Activated CD8-positive, alpha-beta memory T cell treated with anti-CD3 and anti-CD28 coated beads, Interleukin-2, amount 10 ng/mL, durations not matched to agents 7 days and 5 days (primary cell): ENCODE measurements at regions not wholly inside any gene's neighbourhood (a gene's known extent, or its start where the extent isn't known, plus 50 kb on each side); places are given as distances from the start of the nearest gene placed in this dataset.
"Not testable (repeated sequence)": the region's sequence is repeated elsewhere in the genome, so short reads cannot be mapped to it uniquely, and the experiment has no call there.

Source experiments
- ATAC-seq: fragments of 150-1000 bp; cut with Tn5 transposase; one replicate; pipeline ENCODE4 v1.10.0; 2021; ENCODE audit warnings: moderate library complexity
- CTCF ChIA-PET: fragments of 350-600 bp; sonication (Branson Sonifier 250); formaldehyde crosslinking; loops from one replicate; lab custom pipeline; 2021; ENCODE audit warnings: antibody characterized with exemption; lab: Charles Lee
- DNase-seq: peaks from one replicate; pipeline ENCODE4 v3.0.0-alpha.2; 2020
- H3K27ac Mint-ChIP-seq: one replicate; pipeline ENCODE4 v1.8.0; 2021; ENCODE audit warnings: mild to moderate bottlenecking, mixed read lengths
- H3K27me3 Mint-ChIP-seq: one replicate; pipeline ENCODE4 v1.8.0; 2021; ENCODE audit warnings: mixed read lengths
- H3K36me3 Mint-ChIP-seq: one replicate; pipeline ENCODE4 v1.8.0; 2021; ENCODE audit warnings: mild to moderate bottlenecking, mixed read lengths
- H3K4me1 Mint-ChIP-seq: one replicate; pipeline ENCODE4 v1.8.0; 2021; ENCODE audit warnings: mixed read lengths
- H3K4me3 Mint-ChIP-seq: one replicate; pipeline ENCODE4 v1.8.0; 2021; ENCODE audit warnings: mild to moderate bottlenecking, moderate library complexity, mixed read lengths
- H3K9me3 Mint-ChIP-seq: one replicate; pipeline ENCODE4 v1.8.0; 2022; ENCODE audit warnings: low read depth, mixed read lengths

DNA sequence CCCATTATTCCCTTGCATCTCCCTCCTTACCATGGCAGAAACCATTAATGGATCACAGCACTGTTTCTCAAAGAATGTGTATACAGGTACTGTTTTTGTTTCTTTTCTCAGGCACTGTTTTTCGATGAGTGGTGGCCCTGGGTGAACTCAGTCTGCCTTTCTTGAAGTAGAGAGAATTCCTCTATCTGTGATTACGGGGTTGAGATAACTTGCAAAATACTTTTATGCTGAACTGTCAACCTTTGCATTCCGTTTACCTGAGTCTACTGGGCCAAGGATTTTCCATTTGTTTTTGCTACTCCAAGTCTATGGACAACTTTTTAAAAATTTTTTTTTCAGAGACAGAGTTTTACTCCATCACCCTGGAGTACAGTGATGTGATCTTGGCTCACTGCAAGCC is 82.7 kb upstream of the CLINT1 start:
- Mint-ChIP-seq H3K4me1 (no peaks in the 10 kb centered on the region), H3K9me3 (no peaks in the 10 kb centered on the region), H3K27ac (no peak overlapping the region), H3K36me3 (no peaks in the 10 kb centered on the region), H3K27me3 (no peaks in the 10 kb centered on the region), H3K4me3 (no peak overlapping the region)
- no peak for DNase-seq
- ATAC-seq = no peak
- CTCF ChIA-PET = no interaction called here

DNA sequence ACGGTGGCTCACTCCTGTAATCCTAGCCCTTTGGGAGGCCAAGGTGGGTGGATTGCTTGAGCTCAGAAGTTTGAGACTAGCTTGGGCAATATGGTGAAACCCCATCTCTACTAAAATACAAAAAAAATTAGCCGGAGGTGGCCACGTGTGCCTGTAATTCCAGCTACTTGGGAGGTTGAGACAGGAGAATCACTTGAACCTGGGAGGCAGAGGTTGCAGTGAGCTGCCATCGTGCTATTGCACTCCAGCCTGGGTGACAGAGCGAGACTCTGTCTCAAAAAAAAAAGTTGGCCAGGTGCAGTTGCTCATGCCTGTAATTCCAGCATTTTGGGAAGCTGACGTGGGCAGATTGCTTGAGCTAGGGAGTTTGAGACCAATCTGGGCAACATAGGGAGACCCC is 79.2 kb upstream of the CLINT1 start:
- H3K36me3 Mint-ChIP-seq, H3K27me3 Mint-ChIP-seq, ATAC-seq, DNase-seq, H3K4me3 Mint-ChIP-seq, H3K27ac Mint-ChIP-seq, H3K4me1 Mint-ChIP-seq, H3K9me3 Mint-ChIP-seq: not testable (repeated sequence)
- CTCF ChIA-PET = interaction anchor here (1.0 kb wide), 1 partner anchor 10 kb away, joined by 4 read pairs; no protein-coding TSS in a partner anchor

DNA sequence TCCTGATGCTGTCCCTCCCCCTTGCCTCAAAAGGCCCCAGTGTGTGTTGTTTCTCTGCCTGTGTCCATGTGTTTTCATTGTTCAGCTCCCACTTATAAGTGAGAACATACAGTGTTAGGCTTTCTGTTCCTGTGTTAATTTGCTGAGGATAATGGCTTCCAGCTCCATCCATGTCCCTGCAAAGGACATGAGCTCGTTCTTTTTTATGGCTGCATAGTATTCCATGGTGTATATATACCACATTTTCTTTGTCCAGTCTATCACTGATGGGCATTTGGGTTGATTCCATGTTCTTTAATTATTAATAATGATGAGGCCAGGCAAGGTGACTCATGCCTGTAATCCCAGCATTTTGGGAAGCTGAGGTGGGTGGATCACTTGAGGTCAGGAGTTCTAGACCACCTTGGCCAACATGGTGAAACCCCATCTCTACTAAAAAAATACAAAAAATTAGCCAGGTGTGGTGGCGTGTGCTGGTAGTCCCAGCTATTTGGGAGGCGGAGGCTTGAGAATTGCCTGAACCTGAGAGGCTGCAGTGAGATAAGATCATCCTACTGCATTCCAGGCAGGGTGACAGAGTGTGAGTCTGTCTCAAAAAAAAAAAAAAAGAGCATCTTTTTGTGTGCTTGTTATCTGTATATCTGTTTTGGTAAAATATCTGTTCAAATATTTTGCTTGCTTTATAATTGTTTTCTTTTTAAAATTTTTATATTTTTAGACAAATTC is 78.0 kb upstream of the CLINT1 start:
- H3K36me3 Mint-ChIP-seq, H3K9me3 Mint-ChIP-seq, H3K27ac Mint-ChIP-seq, ATAC-seq, CTCF ChIA-PET, H3K27me3 Mint-ChIP-seq, H3K4me1 Mint-ChIP-seq, H3K4me3 Mint-ChIP-seq, DNase-seq: not testable (repeated sequence)

DNA sequence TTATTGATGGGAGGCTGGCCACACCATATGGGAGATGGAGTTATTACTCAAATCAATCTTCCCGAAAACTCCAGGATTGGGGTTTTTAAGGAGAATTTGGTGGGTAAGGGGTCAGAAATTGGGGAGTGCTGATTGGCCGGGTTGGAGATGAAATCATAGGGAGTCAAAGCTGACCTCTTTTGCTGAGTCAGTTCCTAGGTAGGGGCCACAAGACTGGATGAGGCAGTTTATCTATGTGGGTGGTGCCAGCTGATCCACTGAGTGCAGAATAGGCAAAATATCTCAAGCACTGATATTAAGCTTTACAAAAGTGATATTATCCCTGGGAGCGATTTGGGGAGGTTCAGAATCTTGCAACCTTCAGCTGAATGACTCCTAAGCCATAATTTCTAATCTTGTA is 75.7 kb upstream of the CLINT1 start:
- Mint-ChIP-seq H3K9me3 (peaks cover 3% of the 10 kb centered on the region), H3K27me3 (no peaks in the 10 kb centered on the region), H3K4me3 (no peak overlapping the region), H3K4me1 (no peaks in the 10 kb centered on the region), H3K27ac (no peak overlapping the region), H3K36me3 (no peaks in the 10 kb centered on the region)
- ATAC-seq (no peak), DNase-seq (no peak)
- CTCF ChIA-PET = no interaction called here

DNA sequence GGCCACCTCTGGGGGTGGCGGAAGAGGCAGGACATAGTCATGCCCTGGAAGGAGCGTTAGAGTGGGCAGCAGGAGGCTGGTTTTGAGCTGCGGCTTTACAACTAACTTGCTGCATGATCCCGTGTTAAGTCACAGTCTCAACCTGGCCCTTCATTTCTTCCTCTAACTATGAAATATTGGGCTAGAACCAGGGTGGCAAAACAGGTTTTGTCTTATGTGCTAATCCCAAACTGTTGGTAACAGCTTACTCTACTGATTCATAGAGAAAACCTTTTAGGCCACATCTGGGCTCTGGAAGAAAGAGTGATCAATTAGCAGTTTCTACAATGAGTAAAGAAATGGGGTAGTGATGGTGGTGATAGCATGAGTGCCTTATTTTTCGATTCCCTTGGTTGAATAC is 74.1 kb upstream of the CLINT1 start:
- H3K27me3 Mint-ChIP-seq = no peaks in the 10 kb centered on the region
- DNase-seq = no peak
- CTCF ChIA-PET = no interaction called here
- H3K36me3 Mint-ChIP-seq = no peaks in the 10 kb centered on the region
- peaks cover 3% of the 10 kb centered on the region for H3K9me3 Mint-ChIP-seq
- H3K4me1 Mint-ChIP-seq = no peaks in the 10 kb centered on the region
- no peak overlapping the region for H3K27ac Mint-ChIP-seq
- no peak for ATAC-seq
- H3K4me3 Mint-ChIP-seq = no peak overlapping the region

DNA sequence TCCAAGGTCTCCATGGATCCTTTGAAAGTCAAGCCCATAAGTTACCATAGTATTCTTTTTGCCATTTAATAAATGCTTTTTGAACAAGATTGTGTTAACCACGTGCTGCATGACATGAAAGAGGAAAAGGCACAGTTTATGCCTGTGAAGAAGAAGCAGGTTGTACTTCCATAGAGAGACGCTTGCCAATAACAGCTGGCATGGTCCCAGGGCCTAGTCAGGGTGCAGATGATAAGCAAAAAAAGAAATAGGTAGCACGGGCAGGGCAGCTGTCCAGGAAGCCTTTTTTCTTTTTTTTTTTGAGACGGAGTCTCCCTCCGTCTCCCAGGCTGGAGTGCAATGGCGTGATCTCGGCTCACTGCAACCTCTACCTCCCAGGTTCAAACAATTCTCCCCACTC is 71.8 kb upstream of the CLINT1 start:
- H3K27me3 Mint-ChIP-seq = no peaks in the 10 kb centered on the region
- CTCF ChIA-PET = interaction anchor here (1.0 to 2.1 kb wide), 2 partner anchors 11 to 18 kb away, joined by 5 to 9 read pairs; no protein-coding TSS in a partner anchor
- H3K36me3 Mint-ChIP-seq = no peaks in the 10 kb centered on the region
- H3K27ac Mint-ChIP-seq = no peak overlapping the region
- H3K4me3 Mint-ChIP-seq = no peak overlapping the region
- H3K4me1 Mint-ChIP-seq = no peaks in the 10 kb centered on the region
- no peak for ATAC-seq
- H3K9me3 Mint-ChIP-seq = peaks cover 3% of the 10 kb centered on the region
- no peak for DNase-seq

DNA sequence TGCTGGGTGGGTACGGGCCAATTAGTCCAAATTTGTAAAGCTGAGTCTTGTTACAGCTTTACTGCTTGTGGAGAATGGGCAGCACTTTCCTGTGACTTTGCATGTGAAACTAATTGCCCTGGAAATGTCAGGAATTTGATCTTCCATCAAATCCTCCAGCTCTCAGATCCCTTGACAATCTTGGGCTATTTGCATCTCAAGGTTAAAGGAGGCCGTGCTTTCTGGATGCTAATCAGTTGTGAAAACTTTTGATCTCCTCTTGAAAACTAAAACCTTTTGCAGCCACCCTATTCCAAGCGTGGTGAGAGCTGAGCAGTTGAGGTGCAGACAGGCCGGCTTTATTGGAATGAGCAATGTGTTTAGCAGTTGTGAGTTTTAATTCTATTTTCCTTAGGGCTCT is 68.0 kb upstream of the CLINT1 start:
- Mint-ChIP-seq H3K4me1 (peaks cover 5% of the 10 kb centered on the region), H3K27me3 (no peaks in the 10 kb centered on the region), H3K4me3 (no peak overlapping the region), H3K36me3 (no peaks in the 10 kb centered on the region), H3K9me3 (no peaks in the 10 kb centered on the region), H3K27ac (no peak overlapping the region)
- no peak for ATAC-seq
- DNase-seq = no peak
- CTCF ChIA-PET = interaction anchor here (0.8 to 1.1 kb wide), 2 partner anchors 11 to 22 kb away, joined by 3 read pairs; no protein-coding TSS in a partner anchor

DNA sequence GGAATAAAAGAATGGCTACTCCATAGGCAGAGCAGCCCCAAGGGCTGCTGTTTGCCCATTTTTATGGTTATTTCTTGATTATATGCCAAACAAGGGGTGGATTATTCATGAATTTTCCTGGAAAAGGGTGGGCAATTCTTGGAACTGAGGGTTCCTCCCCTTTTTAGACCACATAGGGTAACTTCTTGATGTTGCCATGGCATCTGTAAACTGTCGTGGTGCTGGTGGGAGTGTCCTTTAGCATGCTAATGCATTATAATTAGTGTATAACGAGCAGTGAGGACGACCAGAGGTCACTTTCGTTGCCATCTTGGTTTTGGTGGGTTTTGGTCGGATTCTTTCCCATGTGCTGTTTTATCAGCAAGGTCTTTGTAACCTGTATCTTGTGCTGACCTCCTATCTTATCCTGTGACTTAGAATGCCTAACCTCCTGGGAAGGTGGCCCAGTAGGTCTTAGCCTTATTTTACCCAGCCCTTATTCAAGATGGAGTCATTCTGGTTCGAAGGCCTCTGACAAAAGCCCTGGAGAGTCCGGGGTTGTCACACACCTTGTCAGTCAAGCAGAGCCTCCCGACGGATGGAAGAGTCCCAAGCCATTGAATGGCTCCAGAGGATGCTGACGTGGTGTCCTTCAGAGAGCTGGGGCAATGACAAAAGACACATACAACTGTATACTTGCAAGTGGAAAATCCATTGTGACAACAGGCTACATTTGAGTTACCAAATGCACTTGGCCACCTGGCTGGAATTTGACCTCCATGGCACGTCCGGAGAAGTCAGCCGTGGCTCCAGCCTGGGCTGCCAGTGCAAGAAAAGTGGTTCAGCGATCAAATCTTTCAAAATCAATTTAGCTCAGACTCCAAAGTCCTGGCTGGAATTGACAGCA is 67.1 kb upstream of the CLINT1 start:
- DNase-seq = no peak
- no peak for ATAC-seq
- no peaks in the 10 kb centered on the region for H3K27me3 Mint-ChIP-seq
- H3K27ac Mint-ChIP-seq = no peak overlapping the region
- H3K4me1 Mint-ChIP-seq = peaks cover 5% of the 10 kb centered on the region
- CTCF ChIA-PET = no interaction called here
- no peaks in the 10 kb centered on the region for H3K36me3 Mint-ChIP-seq
- H3K9me3 Mint-ChIP-seq = no peaks in the 10 kb centered on the region
- no peak overlapping the region for H3K4me3 Mint-ChIP-seq

DNA sequence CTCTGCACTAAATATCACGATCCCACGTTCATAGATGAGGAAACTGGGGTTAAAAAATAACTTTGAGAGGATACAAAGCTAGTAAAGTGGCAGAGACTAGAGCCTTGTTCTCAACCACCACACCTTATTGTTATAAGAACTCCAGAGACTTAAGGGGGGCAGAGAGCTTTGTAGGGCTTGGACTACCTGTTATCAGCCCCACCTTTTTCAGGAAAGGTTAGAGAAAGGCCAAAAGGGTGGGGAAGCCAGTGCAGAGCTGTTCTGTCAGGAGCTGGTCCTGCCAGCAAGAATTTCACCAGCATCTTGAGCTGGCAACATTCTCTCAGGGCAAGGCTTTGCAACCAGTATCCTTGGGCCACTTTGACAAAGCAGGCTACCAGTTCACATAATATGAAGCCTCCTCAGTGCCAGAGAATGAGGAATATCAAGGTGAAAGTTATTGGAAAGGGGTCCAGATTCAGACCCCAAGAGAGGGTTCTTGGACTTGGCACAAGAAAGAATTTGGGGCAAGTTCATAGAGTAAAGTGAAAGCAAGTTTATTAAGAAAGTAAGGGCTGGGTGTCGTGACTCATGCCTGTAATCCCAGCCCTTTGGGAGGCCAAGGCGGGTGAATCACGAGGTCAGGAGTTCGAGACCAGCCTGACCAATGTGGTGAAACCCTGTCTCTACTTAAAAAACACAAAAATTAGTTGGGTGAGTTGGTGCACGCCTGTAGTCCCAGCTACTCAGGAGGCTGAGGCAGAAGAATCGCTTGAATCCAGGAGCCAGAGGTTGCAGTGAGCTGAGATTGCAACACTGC is 66.2 kb upstream of the CLINT1 start:
- no peak overlapping the region for H3K4me3 Mint-ChIP-seq
- H3K4me1 Mint-ChIP-seq = peaks cover 5% of the 10 kb centered on the region
- no peak for DNase-seq
- no peak for ATAC-seq
- H3K9me3 Mint-ChIP-seq = no peaks in the 10 kb centered on the region
- no peak overlapping the region for H3K27ac Mint-ChIP-seq
- no peaks in the 10 kb centered on the region for H3K27me3 Mint-ChIP-seq
- CTCF ChIA-PET = no interaction called here
- no peaks in the 10 kb centered on the region for H3K36me3 Mint-ChIP-seq

DNA sequence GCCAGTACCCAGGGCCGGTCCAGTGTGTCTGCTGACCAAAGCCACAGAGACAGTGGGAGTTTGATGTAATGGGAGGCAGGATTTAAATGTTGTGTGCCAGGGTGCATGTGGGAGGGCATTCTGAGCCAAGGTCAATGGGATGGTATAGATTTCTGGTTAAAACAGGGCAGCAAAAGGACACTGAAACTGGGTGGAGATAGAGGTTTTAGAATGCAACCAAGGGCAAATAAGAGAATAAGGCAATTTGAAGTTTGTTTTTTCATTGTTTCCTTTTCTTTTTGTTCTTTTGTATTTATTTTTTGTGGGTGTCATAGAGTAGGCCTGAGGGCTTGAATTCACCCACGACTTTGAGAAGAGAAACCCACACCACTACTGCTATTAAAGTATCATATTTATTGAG is 65.5 kb upstream of the CLINT1 start:
- no peaks in the 10 kb centered on the region for H3K36me3 Mint-ChIP-seq
- no peak overlapping the region for H3K27ac Mint-ChIP-seq
- DNase-seq (no peak), ATAC-seq (no peak)
- no peaks in the 10 kb centered on the region for H3K9me3 Mint-ChIP-seq
- H3K4me3 Mint-ChIP-seq = no peak overlapping the region
- peaks cover 9% of the 10 kb centered on the region for H3K4me1 Mint-ChIP-seq
- no peaks in the 10 kb centered on the region for H3K27me3 Mint-ChIP-seq
- CTCF ChIA-PET = no interaction called here

DNA sequence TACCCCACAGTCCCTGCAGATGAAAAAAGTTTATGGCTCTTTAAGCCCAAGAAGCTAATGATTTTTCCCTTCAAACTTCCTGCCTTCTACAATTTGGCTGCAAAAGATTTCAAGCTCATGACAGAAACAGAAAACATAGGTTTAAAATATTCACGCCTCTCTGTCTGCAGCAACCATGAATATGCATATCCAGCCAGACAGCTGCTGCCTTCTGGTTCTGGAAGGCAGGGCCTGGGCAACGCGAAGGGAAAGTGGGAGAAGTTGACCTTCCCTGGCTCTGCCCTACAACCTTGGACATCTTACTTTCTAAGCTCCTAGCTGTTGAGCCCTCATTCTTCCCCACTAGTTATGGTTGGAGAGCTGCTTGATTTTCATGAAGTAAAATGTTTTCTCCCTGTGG is 64.8 kb upstream of the CLINT1 start:
- Mint-ChIP-seq H3K36me3 (no peaks in the 10 kb centered on the region), H3K27ac (no peak overlapping the region), H3K4me1 (peaks cover 17% of the 10 kb centered on the region), H3K4me3 (no peak overlapping the region), H3K9me3 (no peaks in the 10 kb centered on the region), H3K27me3 (no peaks in the 10 kb centered on the region)
- no peak for ATAC-seq
- DNase-seq = no peak
- CTCF ChIA-PET = interaction anchor here (1.0 to 1.1 kb wide), 2 partner anchors 25 to 27 kb away, joined by 3 to 8 read pairs; no protein-coding TSS in a partner anchor

DNA sequence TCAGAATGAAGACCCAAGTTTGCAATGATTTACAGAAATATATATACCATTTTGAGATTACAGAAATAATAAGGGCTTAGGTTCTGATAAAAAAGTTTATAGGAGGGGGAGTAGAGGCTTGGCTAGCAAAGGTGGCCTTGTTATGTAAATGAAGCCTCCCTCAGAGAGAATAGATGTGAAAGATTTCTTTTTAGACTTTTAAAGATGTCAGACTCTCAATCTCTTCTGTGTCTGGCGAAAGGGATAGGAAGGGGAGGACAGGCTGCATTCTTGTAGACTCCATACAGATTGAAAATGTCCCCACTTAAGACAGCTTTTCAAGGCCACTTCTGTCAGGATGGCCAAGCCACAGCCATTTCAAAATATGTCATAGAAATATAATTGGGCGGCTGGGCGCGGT is 63.1 kb upstream of the CLINT1 start:
- no peak for DNase-seq
- Mint-ChIP-seq H3K4me3 (no peak overlapping the region), H3K9me3 (no peaks in the 10 kb centered on the region), H3K4me1 (peaks cover 31% of the 10 kb centered on the region), H3K27me3 (no peaks in the 10 kb centered on the region), H3K36me3 (no peaks in the 10 kb centered on the region), H3K27ac (no peak overlapping the region)
- ATAC-seq = no peak
- CTCF ChIA-PET = no interaction called here

DNA sequence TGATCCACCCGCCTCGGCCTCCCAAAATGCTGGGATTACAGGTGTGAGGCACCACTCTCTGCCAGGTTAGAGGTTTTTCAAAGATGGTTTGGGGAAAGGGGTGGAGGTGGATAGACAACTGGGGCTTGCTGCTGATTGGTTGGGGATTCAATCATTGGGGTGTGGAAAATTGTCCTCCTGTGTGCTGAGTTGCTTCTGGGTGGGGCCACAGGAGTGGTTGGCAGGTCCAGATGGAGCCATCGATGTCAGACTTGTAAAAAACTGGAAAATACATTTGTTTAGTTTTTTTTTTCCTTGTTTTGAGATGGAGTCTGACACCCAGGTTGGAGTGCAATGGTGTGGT is 61.9 kb upstream of the CLINT1 start:
- CTCF ChIA-PET = interaction anchor here (0.9 to 1.3 kb wide), 2 partner anchors 101 to 103 kb away, joined by 3 read pairs; no protein-coding TSS in a partner anchor
- Mint-ChIP-seq H3K9me3 (no peaks in the 10 kb centered on the region), H3K27me3 (no peaks in the 10 kb centered on the region), H3K4me3 (no peak overlapping the region), H3K4me1 (peaks cover 31% of the 10 kb centered on the region), H3K27ac (no peak overlapping the region), H3K36me3 (no peaks in the 10 kb centered on the region)
- DNase-seq = no peak
- ATAC-seq = no peak
